Breast epithelium (tissue), 4 donors: ENCODE measurements at regions not wholly inside any gene's neighbourhood (a gene's known extent, or its start where the extent isn't known, plus 50 kb on each side); places are given as distances from the start of the nearest gene placed in this dataset.
A peak's percentile ranks its signal among the peaks of the same experiment; 100 is the strongest.

Source experiments
- DNase-seq, 2 donors: peaks; one replicate each; pipeline ENCODE4 v3.0.0-alpha.2; 2019; ENCODE audit warnings: low spot score in 2 of 2
- H3K27ac ChIP-seq, 2 donors: fragments of 200-600 bp; sonication (generic) in 1 of 2; one replicate each; pipeline ENCODE4 v1.5.1; 2016 to 2019; ENCODE audit warnings: mild to moderate bottlenecking in 1 of 2
- H3K27me3 ChIP-seq, 2 donors: fragments of 200-600 bp; sonication (generic) in 1 of 2; one replicate each; pipeline versions ENCODE4 v1.5.1 to v1.6.0; 2017 to 2019; ENCODE audit warnings: control low read depth in 1 of 2, mild to moderate bottlenecking in 1 of 2
- H3K36me3 ChIP-seq: fragments of 200-600 bp; one replicate; pipeline ENCODE4 v1.5.1; 2019
- H3K4me1 ChIP-seq, 2 donors: fragments of 200-600 bp; sonication (generic); one replicate each; pipeline ENCODE4 v1.5.1; 2016 to 2019; ENCODE audit warnings: control low read depth in 1 of 2
- H3K4me3 ChIP-seq, 3 donors: fragments of 200-600 bp; sonication (generic); 1 replicate in 2 of 3; 2 replicates in 1 of 3; pipeline ENCODE4 v1.5.1; 2016 to 2019; ENCODE audit warnings: mild to moderate bottlenecking in 3 of 3, moderate library complexity in 2 of 3
- H3K9me3 ChIP-seq, 2 donors: fragments of 200-600 bp; sonication (generic) in 1 of 2; one replicate each; pipeline ENCODE4 v1.5.1; 2016 to 2019; ENCODE audit warnings: control low read depth in 1 of 2
- CTCF ChIP-seq, 3 donors: fragments of 450-650 bp; IDR thresholded peaks; one replicate each; pipeline ENCODE4 v1.5.1; 2016 to 2017; ENCODE audit warnings: antibody characterized with exemption in 3 of 3, mild to moderate bottlenecking in 3 of 3, moderate library complexity in 3 of 3
- POLR2A ChIP-seq: fragments of 450-650 bp; IDR thresholded peaks from one replicate; pipeline ENCODE4 v1.6.1; 2016; ENCODE audit warnings: antibody characterized with exemption, mild to moderate bottlenecking, moderate library complexity
- POLR2AphosphoS5 ChIP-seq, 3 donors: sonication (generic); formaldehyde crosslinking; IDR thresholded peaks; one replicate each; pipeline ENCODE4 v1.6.1; 2017; ENCODE audit warnings: antibody characterized with exemption in 3 of 3
- intact Hi-C: fragments of 100-400 bp; cut with DNase I; formaldehyde crosslinking; loops from one replicate; pipeline ENCODE4 v1.15.1; 2023; ENCODE audit warnings: low total_unique reads

- intact Hi-C loops, result no loop called here
- Histone ChIP-seq H3K27ac (no peak overlapping the region), H3K4me1 (no peaks in the 10 kb centered on the region), H3K27me3 (no peaks in the 10 kb centered on the region), H3K9me3 (peaks cover 8% of the 10 kb centered on the region in 2 donors), H3K36me3 (no peaks in the 10 kb centered on the region), H3K4me3 (no peak overlapping the region)
- TF ChIP-seq POLR2AphosphoS5 (IDR thresholded peaks at IDR 0.05) (no peak), CTCF (IDR thresholded peaks at IDR 0.05) (no peak), POLR2A (no peak)
- no peak for DNase-seq
Observed at GRCh38 chr2:180222644-180223043, 215.5 kb upstream of the CWC22 start.

GRCh38 chr2:180219491-180219890, 212.4 kb upstream of the CWC22 start:
- intact Hi-C loops, result no loop called here
- DNase-seq, result no peak
- H3K4me3 ChIP-seq, result no peak overlapping the region
- no peak overlapping the region for H3K27ac ChIP-seq
- no peaks in the 10 kb centered on the region for H3K4me1 ChIP-seq
- TF ChIP-seq POLR2AphosphoS5 (IDR thresholded peaks at IDR 0.05) (no peak), POLR2A (no peak), CTCF (IDR thresholded peaks at IDR 0.05) (no peak)
- no peaks in the 10 kb centered on the region for H3K9me3 ChIP-seq
- H3K36me3 ChIP-seq, result no peaks in the 10 kb centered on the region
- H3K27me3 ChIP-seq, result no peaks in the 10 kb centered on the region

DNA sequence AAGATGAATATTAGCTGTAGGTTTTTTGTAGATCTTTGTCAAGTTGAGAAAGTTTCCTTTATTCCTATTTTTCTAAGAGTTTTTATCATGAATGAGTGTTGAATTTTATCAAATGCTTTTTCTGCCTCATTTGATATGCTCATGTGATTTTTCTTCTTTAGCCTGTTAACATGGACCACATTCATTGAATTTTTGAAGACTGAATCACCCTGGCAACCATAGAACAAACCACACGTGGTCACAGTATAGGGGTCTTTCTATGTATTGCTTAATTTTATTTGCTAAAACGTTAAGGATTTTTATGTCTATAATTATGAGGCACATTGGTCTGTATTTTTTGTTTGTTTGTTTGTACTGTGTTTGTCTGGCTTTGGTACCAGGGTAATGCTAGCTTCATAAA, 201.7 kb upstream of the CWC22 start:
- H3K27ac ChIP-seq, result no peak overlapping the region
- no peak for DNase-seq
- no peaks in the 10 kb centered on the region for H3K4me1 ChIP-seq
- intact Hi-C loops, result no loop called here
- no peak overlapping the region for H3K4me3 ChIP-seq
- H3K27me3 ChIP-seq, result no peaks in the 10 kb centered on the region
- H3K36me3 ChIP-seq, result no peaks in the 10 kb centered on the region
- no peak for TF ChIP-seq POLR2A
- no peak for TF ChIP-seq POLR2AphosphoS5 (IDR thresholded peaks at IDR 0.05)
- TF ChIP-seq CTCF (IDR thresholded peaks at IDR 0.05), result no peak
- H3K9me3 ChIP-seq, result no peaks in the 10 kb centered on the region

- no peaks in the 10 kb centered on the region for H3K4me1 ChIP-seq
- no peak for DNase-seq
- H3K9me3 ChIP-seq, result no peaks in the 10 kb centered on the region
- TF ChIP-seq CTCF (IDR thresholded peaks at IDR 0.05) (no peak), POLR2AphosphoS5 (IDR thresholded peaks at IDR 0.05) (no peak), POLR2A (no peak)
- intact Hi-C loops, result no loop called here
- no peaks in the 10 kb centered on the region for H3K27me3 ChIP-seq
- H3K4me3 ChIP-seq, result no peak overlapping the region
- no peaks in the 10 kb centered on the region for H3K36me3 ChIP-seq
- H3K27ac ChIP-seq, result no peak overlapping the region
Observed at GRCh38 chr2:180205621-180206235, 198.6 kb upstream of the CWC22 start.

DNA sequence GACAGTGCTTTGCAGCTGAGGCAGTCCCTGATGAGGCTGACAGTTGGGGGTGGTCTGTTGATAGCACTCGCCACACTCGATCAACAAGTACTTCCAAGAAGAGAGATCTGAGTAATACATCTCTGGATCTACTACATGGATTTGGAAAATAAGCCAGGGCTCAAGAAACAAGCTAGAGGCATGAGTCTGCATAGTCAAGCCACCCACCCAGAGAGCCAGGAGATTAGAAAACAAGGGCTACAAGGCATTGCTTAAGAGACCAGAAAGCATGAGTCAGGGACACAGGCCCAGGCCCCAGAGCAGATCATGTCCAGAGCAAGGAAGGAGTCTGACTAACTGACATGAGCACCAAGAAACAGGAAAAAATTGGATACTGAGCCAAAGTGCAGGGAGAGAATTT, 196.9 kb upstream of the CWC22 start:
- intact Hi-C loops, result no loop called here
- Histone ChIP-seq H3K9me3 (no peaks in the 10 kb centered on the region), H3K27ac (peak overlapping the region in 1 of 2 donors; percentile 25), H3K27me3 (no peaks in the 10 kb centered on the region), H3K4me3 (no peak overlapping the region), H3K4me1 (no peaks in the 10 kb centered on the region), H3K36me3 (no peaks in the 10 kb centered on the region)
- TF ChIP-seq POLR2AphosphoS5 (IDR thresholded peaks at IDR 0.05), result no peak
- TF ChIP-seq POLR2A, result no peak
- no peak for TF ChIP-seq CTCF (IDR thresholded peaks at IDR 0.05)
- DNase-seq, result no peak
